NCI-H748 (cell line): ENCODE measurements at regions not wholly inside any gene's neighbourhood (a gene's known extent, or its start where the extent isn't known, plus 50 kb on each side); places are given as distances from the start of the nearest gene placed in this dataset.
"Not testable (repeated sequence)": the region's sequence is repeated elsewhere in the genome, so short reads cannot be mapped to it uniquely, and the experiment has no call there.

Experiments used
- DNase-seq: peaks from one replicate; lab custom pipeline; 2025; ENCODE audit not compliant: unreplicated experiment; lab: John Stamatoyannopoulos, UW

DNA sequence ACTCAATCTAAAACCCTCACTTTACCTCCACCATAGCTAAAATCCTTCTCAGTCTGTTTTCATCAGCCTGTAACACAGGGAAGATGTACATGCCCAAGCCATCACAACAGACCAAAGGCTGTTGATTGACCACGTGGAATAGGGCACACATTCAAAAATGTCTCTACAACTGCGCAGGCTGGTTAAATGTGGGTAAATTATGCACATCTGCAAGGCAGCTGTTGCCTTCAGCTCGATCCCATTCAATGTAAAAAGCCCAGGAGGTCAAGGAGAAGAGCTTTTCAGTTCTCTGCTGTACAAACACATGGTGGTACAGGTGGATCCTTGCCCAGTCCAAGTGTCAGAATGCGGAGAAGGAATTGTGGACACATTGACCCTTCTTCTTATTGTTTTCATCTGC, 354.0 kb downstream of the FLRT2 start:
- DNase-seq: no peak

DNA sequence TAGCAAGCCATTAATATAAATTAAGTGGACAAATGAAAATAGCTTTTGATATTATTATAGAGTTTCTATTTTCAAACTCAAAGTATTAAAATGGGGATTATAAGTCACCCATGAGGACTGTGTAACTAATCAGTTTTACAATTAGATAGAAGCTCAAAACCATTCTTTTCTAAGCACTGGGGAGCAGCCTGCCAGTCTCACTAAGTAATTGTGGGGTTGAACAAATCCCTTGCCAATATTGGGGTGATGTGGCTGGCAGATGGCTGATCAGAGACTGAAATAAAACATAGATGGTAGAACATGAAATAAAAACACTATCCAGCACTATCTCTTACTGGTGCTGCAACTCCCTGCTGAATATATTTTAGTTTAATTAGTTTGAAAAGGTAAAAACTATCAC, 353.2 kb downstream of the FLRT2 start:
- DNase-seq: no peak

DNA sequence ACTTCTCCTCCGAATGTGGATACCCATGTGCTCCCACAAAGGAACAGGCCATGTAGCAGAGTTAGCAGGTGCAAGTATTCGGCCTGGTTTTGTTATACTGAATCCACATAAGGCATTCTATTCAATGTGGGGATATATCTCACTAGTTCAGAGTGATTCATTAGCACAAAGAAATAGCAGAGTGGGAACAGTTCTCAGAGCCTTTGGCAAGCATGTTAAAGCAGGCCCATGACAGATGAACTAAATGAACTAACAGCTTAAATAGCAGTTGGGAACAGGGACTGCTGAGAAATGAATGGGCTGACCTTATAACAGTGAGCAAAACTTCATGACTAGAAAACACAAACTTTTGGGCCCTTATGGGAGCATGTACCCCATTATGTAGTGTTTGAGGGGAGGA, 352.0 kb downstream of the FLRT2 start:
- no peak for DNase-seq

DNA sequence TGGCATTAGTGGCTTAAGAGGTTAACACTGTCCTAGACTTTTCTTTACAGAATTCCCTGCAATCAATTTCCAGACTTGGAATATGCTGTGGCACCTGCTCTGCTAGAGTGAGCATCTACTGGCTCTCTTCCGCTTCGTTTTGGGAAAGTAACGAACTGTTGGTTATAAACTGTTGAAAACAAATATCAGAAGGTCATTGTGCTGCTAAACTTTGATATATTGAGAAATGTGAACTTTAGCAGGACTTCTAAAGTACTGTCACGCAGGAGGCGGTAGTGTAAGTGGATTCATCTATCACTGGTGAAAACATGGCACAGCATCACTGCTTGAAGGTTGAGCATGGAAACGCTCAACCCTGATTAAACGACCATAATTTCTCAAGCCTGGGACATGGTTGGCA, 348.9 kb downstream of the FLRT2 start:
- DNase-seq: no peak

DNA sequence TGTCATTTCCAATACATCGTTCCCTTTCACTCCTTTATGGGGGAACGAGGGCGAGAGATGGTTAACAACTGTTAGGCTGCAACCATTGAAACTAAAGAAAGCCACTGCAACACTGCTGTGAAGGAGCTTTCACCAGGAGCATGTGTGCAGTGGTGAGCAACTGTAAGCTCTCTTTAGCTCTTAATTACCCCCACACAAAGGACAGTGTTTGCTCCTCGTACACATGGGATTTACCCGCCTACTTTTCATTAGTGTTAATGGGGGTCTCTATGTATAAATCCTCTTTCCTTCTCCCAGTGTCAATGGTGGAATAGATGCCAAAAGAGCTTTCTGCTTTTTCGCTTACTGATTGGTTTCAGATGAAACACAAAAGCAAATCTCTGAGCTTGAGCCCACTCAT, 343.1 kb downstream of the FLRT2 start:
- DNase-seq: peak; percentile 97

DNA sequence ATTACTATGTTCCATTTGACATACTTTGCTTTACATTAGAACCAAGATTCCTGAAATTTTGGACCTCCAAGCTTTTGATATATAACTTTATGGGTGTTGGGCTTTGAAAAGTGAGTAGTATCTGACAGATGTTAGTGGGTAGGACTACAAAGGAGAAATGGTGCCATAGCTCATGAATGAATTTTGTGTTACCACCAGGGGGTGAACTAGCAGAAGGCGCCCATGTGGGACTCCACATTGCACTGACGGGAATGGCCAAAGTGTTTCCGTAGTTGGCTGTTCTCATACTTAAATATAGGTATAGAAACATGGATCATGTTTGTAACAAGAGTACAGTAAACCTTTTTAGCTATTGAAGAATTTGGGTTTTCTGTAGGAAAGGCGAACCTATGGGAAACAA, 337.5 kb downstream of the FLRT2 start:
- DNase-seq: peak; percentile 12

DNA sequence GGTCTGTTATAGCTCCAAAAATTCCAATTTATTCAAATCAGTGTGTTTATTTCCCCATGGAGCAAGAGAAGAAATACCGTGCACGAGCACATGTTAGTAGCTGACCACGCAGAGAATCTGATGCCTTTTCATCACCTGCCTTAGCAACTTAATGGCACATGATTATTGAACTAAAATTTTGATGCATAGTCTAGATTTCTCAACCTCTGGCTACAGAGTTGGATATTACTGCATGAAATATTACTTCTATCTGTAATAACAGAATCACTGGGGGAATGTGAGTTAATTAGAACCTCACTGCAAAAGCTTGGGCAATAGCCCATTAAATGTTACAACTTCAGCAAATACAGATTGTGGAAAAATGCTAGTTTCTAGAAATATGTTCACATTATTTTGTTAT, 335.8 kb downstream of the FLRT2 start:
- DNase-seq: no peak

DNA sequence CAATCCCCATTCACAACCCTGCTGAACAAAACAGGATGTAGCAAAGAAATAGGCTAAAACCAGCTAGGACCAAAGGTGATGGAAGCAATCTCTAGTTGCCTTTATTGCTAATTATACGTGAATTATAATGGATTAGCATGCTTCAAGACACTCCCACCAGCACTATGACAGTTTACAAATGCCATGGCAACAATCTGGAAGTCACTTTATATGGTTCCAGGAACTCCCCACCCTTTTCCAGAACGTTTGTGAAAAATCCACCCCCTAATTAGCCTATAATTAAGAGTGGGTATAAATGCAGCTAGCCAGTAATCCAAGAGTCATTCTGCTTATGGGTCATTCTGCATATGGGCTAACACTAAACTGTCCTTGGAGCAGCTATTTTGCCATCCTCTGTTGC, 328.7 kb downstream of the FLRT2 start:
- peak; percentile 23 for DNase-seq

DNA sequence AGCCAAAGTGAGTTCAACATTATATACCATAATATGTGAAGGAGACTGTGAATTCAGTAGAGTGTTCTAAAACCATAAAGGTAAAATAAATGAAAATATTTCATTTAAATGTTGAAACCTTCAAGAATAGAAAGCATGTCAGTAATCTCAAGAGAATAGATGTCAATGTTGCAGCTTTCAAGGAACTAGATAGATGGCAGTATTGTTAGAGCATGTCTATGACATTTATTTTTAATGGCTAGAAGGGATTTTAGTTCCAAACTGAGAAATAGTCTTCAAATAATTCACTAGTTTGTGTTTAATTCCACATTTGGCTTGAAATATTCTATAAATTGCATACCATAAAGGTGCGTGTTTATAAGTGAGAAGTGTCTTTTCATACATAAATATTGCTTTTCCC, 326.5 kb downstream of the FLRT2 start:
- DNase-seq: peak; percentile 20

DNA sequence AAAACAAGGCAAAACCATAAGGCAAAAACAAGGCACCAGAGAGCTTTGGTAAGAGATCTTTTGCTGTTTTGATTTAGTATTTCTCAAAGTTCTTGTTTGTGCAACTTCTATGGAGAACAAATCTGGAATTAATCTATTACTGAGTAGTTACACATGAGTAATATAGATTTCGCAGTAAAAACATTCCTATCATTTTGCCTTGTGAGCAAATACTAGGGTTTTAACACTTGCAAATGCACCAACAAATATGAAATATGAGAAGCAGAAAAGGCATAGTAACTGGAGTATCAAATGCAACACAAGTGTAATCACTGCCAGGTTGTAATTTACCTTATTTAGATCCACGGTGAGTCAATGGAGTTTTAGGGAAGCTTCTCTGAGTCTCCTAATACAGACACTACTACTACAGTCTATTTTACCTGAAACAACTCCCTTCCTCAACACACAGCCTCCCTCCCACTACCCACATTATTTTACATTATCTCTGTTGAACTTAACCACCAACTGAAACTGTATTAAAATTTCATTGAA, 324.1 kb downstream of the FLRT2 start:
- no peak for DNase-seq

DNA sequence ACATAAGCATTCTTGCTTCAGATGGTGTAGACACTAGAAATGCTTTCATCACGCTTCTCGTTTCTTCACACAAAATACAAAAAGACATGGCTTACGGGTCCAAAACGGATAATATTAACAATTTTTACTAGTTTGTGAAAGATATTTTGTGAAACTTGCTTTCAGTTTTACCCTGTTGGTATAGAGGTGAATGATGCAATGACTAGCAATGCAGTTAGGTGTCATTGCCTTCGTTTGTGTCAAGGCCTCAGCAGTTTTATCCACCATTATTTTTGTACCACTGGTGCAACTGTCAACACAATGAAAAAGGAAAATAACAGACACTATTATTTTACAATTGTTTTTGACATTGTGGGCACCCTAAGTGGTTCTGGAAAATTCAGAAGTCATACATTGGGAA, 323.0 kb downstream of the FLRT2 start:
- no peak for DNase-seq

DNA sequence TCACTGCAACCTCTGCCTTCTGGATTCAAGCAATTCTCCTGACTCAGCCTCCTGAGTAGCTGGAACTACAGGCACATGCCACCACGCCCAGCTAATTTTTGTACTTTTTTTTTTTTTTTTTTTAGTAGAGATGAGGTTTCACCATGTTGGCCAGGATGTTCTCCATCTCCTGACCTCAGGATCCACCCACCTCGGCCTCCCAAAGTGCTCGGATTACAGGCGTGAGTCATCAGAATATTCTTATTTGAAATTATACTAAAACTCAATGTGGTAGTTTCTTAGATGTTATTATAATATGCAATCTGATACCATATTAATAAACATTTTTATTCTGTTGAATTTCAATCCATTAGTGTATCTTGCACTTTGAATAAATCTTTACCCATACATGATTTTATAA, 322.2 kb downstream of the FLRT2 start:
- DNase-seq: not testable (repeated sequence)

DNA sequence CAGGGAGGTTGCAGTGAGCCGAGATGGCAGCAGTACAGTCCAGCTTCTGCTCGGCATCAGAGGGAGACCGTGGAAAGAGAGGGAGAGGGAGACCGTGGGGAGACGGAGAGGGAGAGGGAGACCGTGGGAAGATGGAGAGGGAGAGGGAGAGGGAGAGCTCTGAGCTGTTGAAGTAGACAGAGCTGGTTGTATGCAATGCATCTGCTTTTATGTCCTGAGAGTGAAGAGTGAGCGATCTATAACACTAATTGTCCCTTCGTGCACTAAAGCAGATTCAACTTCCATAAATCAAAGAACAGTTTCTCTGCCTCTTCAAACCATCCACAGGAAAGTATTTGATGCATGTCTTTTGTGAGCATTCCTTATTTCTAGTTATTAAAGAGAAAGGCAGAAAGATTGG, 300.6 kb downstream of the FLRT2 start:
- not testable (repeated sequence) for DNase-seq

DNA sequence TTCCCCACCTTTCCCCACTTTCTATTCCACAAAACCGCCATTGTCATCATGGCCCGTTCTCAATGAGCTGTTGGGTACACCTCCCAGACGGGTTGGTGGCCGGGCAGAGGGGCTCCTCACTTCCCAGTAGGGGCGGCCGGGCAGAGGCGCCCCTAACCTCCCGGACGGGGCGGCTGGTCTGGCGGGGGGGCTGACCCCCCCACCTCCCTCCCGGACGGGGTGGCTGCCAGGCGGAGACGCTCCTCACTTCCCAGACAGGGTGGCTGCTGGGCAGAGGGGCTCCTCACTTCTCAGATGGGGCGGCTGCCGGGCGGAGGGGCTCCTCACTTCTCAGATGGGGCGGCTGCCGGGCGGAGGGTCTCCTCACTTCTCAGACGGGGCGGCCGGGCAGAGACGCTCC, 299.7 kb downstream of the FLRT2 start:
- DNase-seq: not testable (repeated sequence)

DNA sequence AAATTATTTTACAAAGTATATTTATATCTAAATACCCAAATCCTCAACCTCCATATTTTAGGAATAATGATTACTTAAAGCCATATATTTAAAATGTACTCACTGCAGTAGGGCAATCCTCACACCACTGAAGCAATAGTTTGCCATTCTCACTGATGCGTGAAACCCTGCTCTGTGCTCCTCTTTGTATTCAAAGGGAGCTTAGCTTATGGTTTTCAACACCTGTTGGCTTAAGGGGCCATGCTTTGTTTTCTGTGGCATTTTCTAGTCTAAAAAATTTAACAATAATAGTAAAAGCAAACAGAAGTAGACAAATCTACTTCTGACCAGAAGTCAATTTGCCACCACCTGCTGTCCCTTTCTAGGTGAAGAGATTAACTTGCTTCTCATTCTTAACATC, 294.6 kb downstream of the FLRT2 start:
- peak; percentile 93 for DNase-seq

DNA sequence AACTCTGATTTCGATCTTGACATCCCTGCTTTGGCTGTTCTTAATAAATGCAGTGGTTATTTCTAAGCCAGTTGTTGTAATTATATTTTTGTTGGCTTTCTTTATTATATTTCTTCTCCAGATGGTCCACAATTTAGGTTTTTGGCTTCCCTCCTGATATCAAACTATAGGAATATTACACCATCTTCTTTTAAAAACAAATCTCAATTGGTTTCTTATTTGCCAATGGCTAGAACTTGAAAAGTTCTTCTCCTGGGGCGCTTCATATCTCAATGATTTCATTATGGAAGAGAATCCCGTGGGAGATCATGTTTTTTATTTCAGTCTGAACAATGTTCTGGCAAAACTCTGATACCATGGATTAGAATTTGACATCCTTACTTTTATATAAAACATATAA, 292.3 kb downstream of the FLRT2 start:
- no peak for DNase-seq

DNA sequence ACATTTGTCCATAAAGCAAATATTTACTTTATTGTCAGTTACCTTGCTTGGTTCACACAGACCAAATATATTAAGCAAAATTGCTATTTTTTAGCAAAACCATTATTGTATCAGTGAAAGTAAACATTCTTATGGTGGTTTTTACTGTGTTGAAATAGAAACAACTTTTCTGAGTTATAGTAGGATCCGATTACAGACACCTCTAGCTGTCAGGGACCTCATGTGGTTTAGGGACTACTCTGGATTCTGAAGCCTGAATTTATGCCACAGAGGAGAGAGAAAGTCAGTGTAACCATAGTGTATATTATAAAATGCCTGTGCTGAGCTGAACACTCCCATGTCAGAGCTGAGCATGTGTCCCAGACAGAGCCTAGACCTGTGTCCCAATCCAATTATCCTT, 287.5 kb downstream of the FLRT2 start:
- DNase-seq: no peak

DNA sequence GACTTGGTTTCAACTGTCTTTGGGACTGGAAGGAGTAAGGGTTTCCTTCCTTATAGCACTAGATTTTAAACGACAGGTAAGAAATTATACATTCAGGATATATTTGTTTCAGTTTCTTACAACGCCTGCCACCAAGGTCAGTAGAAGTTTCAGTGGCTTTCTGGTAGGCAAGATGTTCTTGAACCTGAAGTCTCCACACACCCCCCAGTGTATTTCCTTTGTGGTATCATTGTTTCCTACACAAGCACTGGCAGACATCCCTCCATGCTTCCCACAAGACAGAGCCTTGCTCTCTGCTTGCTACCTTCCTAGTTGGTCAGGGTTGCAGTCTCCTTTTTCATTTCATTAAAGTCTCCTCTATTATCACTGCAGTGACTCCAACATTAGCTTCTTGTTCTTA, 283.1 kb downstream of the FLRT2 start:
- DNase-seq: no peak

DNA sequence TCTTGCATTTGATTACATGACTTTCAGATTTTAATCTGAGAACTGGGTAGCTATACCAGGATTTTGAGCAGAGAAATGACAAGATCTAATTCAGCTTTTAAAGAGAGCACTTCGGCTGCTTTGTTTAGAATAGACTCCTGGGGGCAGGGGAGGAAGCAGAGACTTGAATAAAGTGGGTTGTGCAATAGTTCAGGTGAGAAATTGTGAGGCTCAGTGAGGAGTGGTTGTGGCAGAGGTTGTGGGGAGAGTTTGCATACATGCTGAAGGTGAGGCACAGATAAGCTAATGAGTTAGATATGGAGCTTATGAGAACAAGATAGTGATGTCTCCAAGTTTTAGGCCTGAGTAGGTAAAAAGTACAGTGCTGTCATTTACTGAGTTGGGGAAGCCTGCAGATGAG, 281.4 kb downstream of the FLRT2 start:
- DNase-seq: no peak

DNA sequence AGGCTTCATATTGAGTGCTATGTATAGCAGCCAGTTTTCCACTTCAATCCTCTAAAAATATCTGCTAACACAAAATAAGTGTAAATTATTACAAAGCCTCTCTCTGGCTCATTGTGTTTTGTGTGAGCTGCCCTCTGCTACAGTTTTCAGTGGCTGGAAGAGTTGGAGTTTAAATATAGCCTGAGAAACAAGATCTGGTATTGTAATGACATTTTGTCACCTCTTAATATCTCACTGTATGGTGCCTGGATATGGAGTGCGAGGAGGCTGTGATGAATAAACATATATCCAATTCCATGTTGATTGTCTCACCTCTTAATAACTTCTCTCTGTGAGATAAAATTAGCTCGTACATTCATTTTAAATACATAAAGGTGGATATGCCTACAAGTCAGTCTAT, 269.7 kb downstream of the FLRT2 start:
- no peak for DNase-seq

DNA sequence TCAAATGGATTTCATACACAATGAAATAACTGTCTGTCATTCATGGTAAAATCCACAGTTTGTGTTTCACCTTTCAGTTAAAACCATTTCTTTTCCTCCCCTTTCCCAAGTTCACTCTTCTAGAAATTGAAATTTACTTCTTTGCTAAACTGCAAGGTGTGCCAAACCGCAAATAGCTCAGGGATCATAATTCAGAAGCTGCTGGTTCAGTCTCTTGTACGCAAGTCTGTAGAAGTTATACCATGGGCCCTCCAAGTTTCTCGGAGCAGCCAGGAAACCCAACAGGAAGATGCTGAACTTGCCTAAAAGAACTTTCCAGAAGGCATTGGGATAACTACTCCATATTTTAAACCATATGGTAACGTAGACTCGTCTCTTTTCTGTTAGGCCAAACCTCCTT, 268.9 kb downstream of the FLRT2 start:
- no peak for DNase-seq

DNA sequence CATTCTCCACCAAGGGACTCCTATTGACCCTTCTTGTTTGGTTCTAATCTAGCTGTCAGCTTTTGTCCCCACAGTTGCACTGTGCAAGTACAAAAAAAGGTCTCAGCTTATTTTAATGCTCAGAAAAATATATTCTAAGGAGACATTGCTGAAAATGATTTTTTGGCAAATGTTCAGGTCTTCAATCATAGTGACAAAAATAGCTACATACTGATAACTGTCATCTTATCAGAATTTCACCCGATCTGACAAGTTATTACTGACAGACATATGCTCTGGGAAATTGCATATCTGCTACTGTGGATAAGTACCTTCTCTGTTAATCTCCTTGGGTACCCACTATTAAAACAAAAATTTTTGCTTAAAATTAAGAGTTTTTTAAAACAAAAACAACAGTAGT, 263.6 kb downstream of the FLRT2 start:
- no peak for DNase-seq

DNA sequence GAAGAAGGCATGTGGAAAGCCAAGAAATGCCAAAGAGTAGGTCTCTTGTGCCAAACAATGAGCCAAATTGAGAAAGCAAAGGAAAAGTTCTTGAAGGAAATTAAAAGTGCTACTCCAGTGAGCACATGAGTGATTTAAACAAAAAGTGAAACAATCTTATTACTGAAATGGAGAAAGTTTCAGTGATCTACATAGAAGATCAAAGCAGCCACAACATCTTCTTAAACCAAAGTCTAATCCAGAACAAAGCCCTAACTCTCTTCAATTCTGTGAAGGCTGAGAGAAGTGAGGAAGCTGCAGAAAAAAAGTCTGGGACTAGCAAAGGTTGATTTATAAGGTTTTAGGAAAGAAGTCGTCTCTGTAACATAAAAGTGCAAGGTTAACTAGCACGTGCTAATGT, 259.6 kb downstream of the FLRT2 start:
- no peak for DNase-seq
